ENCODE measurements at regions not wholly inside any gene's neighbourhood (a gene's known extent, or its start where the extent isn't known, plus 50 kb on each side); places are given as distances from the start of the nearest gene placed in this dataset.

DNA sequence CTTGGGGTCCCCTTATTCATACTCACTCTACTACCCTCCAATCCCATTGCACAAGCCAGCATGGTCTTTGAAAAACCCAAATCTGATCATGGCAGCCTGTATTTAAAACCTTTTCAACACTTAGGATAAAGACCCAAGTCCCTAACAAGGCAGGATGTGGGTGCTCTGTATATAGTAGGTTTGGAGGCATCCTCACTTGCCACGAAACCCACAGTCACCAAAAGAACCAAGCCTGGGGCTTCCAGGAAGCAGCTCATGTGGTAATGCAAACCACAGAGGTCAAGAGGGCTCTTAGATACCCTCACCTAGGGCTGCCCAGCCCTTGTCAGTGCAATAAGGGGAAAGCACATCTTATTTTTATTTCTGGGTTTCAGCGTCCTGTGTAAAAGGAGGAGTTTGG lies 218.6 kb upstream of the ASIC2 start:
- no CpG with 5 or more reads among the region's 2 CpGs for WGBS (ENCODE audit: insufficient coverage)
- no peaks in the 10 kb centered on the region for H3K4me1 Mint-ChIP-seq
- peaks cover 0 to 6% (median 0%) of the 10 kb centered on the region in 4 experiments for H3K27me3 ChIP-seq (replicated peaks in 1 of 4; ENCODE audit: control extremely low read depth in 1 of 4, control insufficient read depth in 3 of 4, insufficient read depth in 4 of 4, low read length in 3 of 4)
- TF ChIP-seq, protein P1, sequence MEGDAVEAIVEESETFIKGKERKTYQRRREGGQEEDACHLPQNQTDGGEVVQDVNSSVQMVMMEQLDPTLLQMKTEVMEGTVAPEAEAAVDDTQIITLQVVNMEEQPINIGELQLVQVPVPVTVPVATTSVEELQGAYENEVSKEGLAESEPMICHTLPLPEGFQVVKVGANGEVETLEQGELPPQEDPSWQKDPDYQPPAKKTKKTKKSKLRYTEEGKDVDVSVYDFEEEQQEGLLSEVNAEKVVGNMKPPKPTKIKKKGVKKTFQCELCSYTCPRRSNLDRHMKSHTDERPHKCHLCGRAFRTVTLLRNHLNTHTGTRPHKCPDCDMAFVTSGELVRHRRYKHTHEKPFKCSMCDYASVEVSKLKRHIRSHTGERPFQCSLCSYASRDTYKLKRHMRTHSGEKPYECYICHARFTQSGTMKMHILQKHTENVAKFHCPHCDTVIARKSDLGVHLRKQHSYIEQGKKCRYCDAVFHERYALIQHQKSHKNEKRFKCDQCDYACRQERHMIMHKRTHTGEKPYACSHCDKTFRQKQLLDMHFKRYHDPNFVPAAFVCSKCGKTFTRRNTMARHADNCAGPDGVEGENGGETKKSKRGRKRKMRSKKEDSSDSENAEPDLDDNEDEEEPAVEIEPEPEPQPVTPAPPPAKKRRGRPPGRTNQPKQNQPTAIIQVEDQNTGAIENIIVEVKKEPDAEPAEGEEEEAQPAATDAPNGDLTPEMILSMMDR (IDR thresholded peaks at IDR 0.05): no peak
- TF ChIP-seq EZH2 (IDR thresholded peaks at IDR 0.05; ENCODE audit: borderline replicate concordance, insufficient read depth, low read depth, low read length, poor library complexity, severe bottlenecking): no peak
- no peaks in the 10 kb centered on the region for H3K36me3 ChIP-seq (replicated peaks in 1 of 2; ENCODE audit: control extremely low read depth in 1 of 2, control insufficient read depth in 1 of 2, extremely low read depth in 1 of 2, insufficient read depth in 2 of 2, low read length in 1 of 2)
- H4K20me1 ChIP-seq (ENCODE audit: control insufficient read depth, insufficient read depth, low read length, poor library complexity, severe bottlenecking): no peaks in the 10 kb centered on the region
- no peak overlapping the region for H2AFZ ChIP-seq (ENCODE audit: insufficient read depth, low read depth, low read length, poor library complexity, severe bottlenecking)
- ChIA-PET POLR2A (no interaction called here), CTCF (no interaction called here)
- no peak overlapping the region for H3K4me2 ChIP-seq (replicated peaks; ENCODE audit: low read depth, low read length, poor library complexity, severe bottlenecking)
- no peaks in the 10 kb centered on the region for H3K9me3 Mint-ChIP-seq (ENCODE audit: insufficient read depth)
- no peaks in the 10 kb centered on the region for H3K4me1 ChIP-seq (ENCODE audit: control insufficient read depth in 2 of 2, insufficient read depth in 2 of 2, low read length in 2 of 2)
- H3K4me3 ChIP-seq (ENCODE audit: control extremely low read depth in 1 of 5, extremely low read depth in 1 of 5, insufficient read depth in 1 of 5, low read depth in 2 of 5, low read length in 4 of 5): no peak overlapping the region
- peaks cover 0 to 12% (median 0%) of the 10 kb centered on the region in 3 donors for H3K9me3 ChIP-seq (ENCODE audit: control extremely low read depth in 1 of 3, control insufficient read depth in 2 of 3, insufficient read depth in 1 of 3, low read length in 2 of 3)
- no peak overlapping the region for H3K4me3 Mint-ChIP-seq
- peaks cover 18% of the 10 kb centered on the region for H3K27me3 Mint-ChIP-seq
- no peaks in the 10 kb centered on the region for H3K79me2 ChIP-seq (ENCODE audit: control insufficient read depth, insufficient read depth, low read length)
- intact Hi-C loops (cut with micrococcal nuclease): no loop called here
- ATAC-seq (ENCODE audit: low read depth) (no peak), DNase-seq (no peak)
- H3K27ac Mint-ChIP-seq: no peak overlapping the region
- H3K9ac ChIP-seq (ENCODE audit: low read length): no peak overlapping the region
- no peak overlapping the region for H3K27ac ChIP-seq (ENCODE audit: low read length in 2 of 2)

DNA sequence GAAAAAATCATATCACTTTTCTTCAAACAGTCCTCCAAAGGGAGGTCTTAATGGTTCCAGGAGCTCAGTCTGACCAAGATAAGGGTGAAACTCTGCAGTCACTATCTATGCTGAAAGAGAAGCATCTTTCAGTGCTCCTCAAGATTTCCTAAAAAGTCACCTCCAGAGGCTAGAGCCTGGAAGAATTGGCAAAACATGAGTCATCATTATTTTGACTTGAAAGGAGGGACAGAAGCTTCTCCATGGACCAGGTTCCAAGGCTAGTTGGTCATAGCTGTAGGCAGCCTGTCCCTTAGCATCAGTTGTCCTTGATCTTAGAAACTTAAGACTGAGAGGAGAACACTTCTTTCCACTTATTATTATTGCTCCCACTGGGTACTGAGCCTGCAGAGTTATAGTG lies 219.0 kb upstream of the ASIC2 start:
- Mint-ChIP-seq H3K27me3 (peaks cover 16% of the 10 kb centered on the region), H3K4me1 (no peaks in the 10 kb centered on the region), H3K9me3 (ENCODE audit: insufficient read depth) (no peaks in the 10 kb centered on the region), H3K27ac (no peak overlapping the region), H3K4me3 (no peak overlapping the region)
- Histone ChIP-seq H2AFZ (ENCODE audit: insufficient read depth, low read depth, low read length, poor library complexity, severe bottlenecking) (no peak overlapping the region), H3K9ac (ENCODE audit: low read length) (no peak overlapping the region), H3K36me3 (replicated peaks in 1 of 2; ENCODE audit: control extremely low read depth in 1 of 2, control insufficient read depth in 1 of 2, extremely low read depth in 1 of 2, insufficient read depth in 2 of 2, low read length in 1 of 2) (no peaks in the 10 kb centered on the region), H3K27ac (ENCODE audit: low read length in 2 of 2) (no peak overlapping the region), H3K27me3 (replicated peaks in 1 of 4; ENCODE audit: control extremely low read depth in 1 of 4, control insufficient read depth in 3 of 4, insufficient read depth in 4 of 4, low read length in 3 of 4) (peaks cover 0 to 1% (median 0%) of the 10 kb centered on the region in 4 experiments), H3K9me3 (ENCODE audit: control extremely low read depth in 1 of 3, control insufficient read depth in 2 of 3, insufficient read depth in 1 of 3, low read length in 2 of 3) (peaks cover 0 to 12% (median 0%) of the 10 kb centered on the region in 3 donors), H3K79me2 (ENCODE audit: control insufficient read depth, insufficient read depth, low read length) (no peaks in the 10 kb centered on the region), H3K4me1 (ENCODE audit: control insufficient read depth in 2 of 2, insufficient read depth in 2 of 2, low read length in 2 of 2) (no peaks in the 10 kb centered on the region), H3K4me2 (replicated peaks; ENCODE audit: low read depth, low read length, poor library complexity, severe bottlenecking) (no peak overlapping the region), H4K20me1 (ENCODE audit: control insufficient read depth, insufficient read depth, low read length, poor library complexity, severe bottlenecking) (no peaks in the 10 kb centered on the region), H3K4me3 (ENCODE audit: control extremely low read depth in 1 of 5, extremely low read depth in 1 of 5, insufficient read depth in 1 of 5, low read depth in 2 of 5, low read length in 4 of 5) (no peak overlapping the region)
- ChIA-PET CTCF (no interaction called here), POLR2A (no interaction called here)
- TF ChIP-seq, protein P1 (IDR thresholded peaks at IDR 0.05): no peak
- no peak for TF ChIP-seq EZH2 (IDR thresholded peaks at IDR 0.05; ENCODE audit: borderline replicate concordance, insufficient read depth, low read depth, low read length, poor library complexity, severe bottlenecking)
- intact Hi-C loops (cut with micrococcal nuclease): no loop called here
- DNase-seq (no peak), ATAC-seq (ENCODE audit: low read depth) (no peak)
